A673 (cell line): ENCODE measurements at regions not wholly inside any gene's neighbourhood (a gene's known extent, or its start where the extent isn't known, plus 50 kb on each side); places are given as distances from the start of the nearest gene placed in this dataset.

Experiments used
- BruUV-seq: library from RNA; stranded (reverse); fragments of 400-500 nt; replicated peaks from 2 replicates; lab custom pipeline; 2021; lab: Mats Ljungman, UMichigan
- CTCF ChIA-PET: fragments of 300-600 bp; sonication (Branson Sonifier 250); formaldehyde crosslinking; loops from one replicate; lab custom pipeline; 2022; ENCODE audit warnings: antibody characterized with exemption; lab: Charles Lee
- POLR2A ChIA-PET: fragments of 300-600 bp; sonication (Branson Sonifier 250); formaldehyde crosslinking; loops from one replicate; lab custom pipeline; 2022; ENCODE audit warnings: antibody characterized with exemption; ENCODE audit not compliant: low non-redundant PET; lab: Charles Lee
- DNase-seq: peaks from one replicate; pipeline ENCODE4 v3.0.0-alpha.2; 2015; ENCODE audit warnings: low spot score
- H3K27ac ChIP-seq: fragments of 200-600 bp; sonication (generic); 2 replicates; pipeline ENCODE4 v1.5.1; 2016; ENCODE audit warnings: mixed run types, low read depth, mild to moderate bottlenecking, mixed read lengths, antibody characterized with exemption, low read length; ENCODE audit not compliant: poor library complexity, severe bottlenecking
- H3K27me3 ChIP-seq: fragments of 200-600 bp; sonication (generic); replicated peaks from 2 replicates; pipeline ENCODE4 v1.6.1; 2017; ENCODE audit warnings: mixed run types, low read depth, mild to moderate bottlenecking, mixed read lengths, antibody characterized with exemption, low read length; ENCODE audit not compliant: insufficient read depth, poor library complexity
- H3K36me3 ChIP-seq: fragments of 200-600 bp; sonication (generic); 2 replicates; pipeline ENCODE4 v1.6.1; 2016; ENCODE audit warnings: mixed run types, mild to moderate bottlenecking, mixed read lengths, antibody characterized with exemption, low read length; ENCODE audit not compliant: insufficient read depth, poor library complexity, severe bottlenecking
- H3K4me1 ChIP-seq: fragments of 200-600 bp; sonication (generic); 2 replicates; pipeline ENCODE4 v1.6.1; 2017; ENCODE audit warnings: mixed run types, mild to moderate bottlenecking, mixed read lengths, antibody characterized with exemption, low read length; ENCODE audit not compliant: insufficient read depth, poor library complexity, severe bottlenecking
- H3K4me3 ChIP-seq: fragments of 200-600 bp; sonication (generic); 2 replicates; pipeline ENCODE4 v1.5.1; 2016; ENCODE audit warnings: low read depth, mixed run types, mild to moderate bottlenecking, mixed read lengths, low read length; ENCODE audit not compliant: poor library complexity, severe bottlenecking
- H3K9me3 ChIP-seq: fragments of 200-600 bp; sonication (generic); 2 replicates; pipeline ENCODE4 v1.6.1; 2016; ENCODE audit warnings: mixed run types, low read depth, mild to moderate bottlenecking, mixed read lengths, antibody characterized with exemption, low read length; ENCODE audit not compliant: poor library complexity, severe bottlenecking
- EZH2 ChIP-seq: fragments of 200-600 bp; sonication (generic); IDR thresholded peaks from 2 replicates; pipeline ENCODE4 v1.6.1; 2017; ENCODE audit warnings: borderline replicate concordance, low read depth, mild to moderate bottlenecking, mixed read lengths, antibody characterized with exemption, low read length; ENCODE audit not compliant: poor library complexity, severe bottlenecking
- intact Hi-C: fragments of 100-400 bp; cut with micrococcal nuclease; formaldehyde crosslinking; loops from one replicate; pipeline ENCODE4 v1.10.0; 2022; ENCODE audit not compliant: unreplicated experiment
- TF ChIP-seq, protein P1 (sequence below): fragments of 300-800, 200-600 bp; sonication (generic); conservative IDR thresholded peaks from 2 replicates; pipeline ENCODE4 v1.5.1; 2017; ENCODE audit warnings: low read depth, mild to moderate bottlenecking, antibody characterized with exemption, low read length, moderate library complexity, mixed read lengths

DNA sequence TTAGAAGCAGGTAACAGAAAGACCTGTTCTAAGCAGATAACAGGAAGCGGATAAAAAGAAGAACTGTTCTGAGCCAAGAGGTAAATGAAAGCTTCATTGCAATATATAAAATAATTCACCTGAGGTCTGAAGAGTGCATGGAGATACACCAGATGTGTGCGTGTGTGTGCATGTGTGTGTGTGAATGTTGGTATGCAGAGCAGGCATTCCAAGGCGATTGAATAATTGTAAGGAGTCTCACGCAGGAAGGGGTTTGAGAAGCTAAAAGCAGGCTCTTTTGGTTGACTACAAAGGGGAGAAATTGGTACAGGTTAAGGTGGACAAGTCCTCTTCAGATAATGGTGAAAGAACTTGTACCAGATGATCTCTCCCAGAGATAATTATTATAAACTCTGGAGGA, 450.6 kb downstream of the DNAJB9 start:
- no TSS peak for BruUV-seq
- CTCF ChIA-PET, result no interaction called here
- no peak for DNase-seq
- POLR2A ChIA-PET, result no interaction called here
- Histone ChIP-seq H3K4me3 (no peak overlapping the region), H3K9me3 (no peaks in the 10 kb centered on the region), H3K27ac (no peak overlapping the region), H3K4me1 (no peaks in the 10 kb centered on the region), H3K36me3 (no peaks in the 10 kb centered on the region), H3K27me3 (no peaks in the 10 kb centered on the region)
- TF ChIP-seq, protein P1, sequence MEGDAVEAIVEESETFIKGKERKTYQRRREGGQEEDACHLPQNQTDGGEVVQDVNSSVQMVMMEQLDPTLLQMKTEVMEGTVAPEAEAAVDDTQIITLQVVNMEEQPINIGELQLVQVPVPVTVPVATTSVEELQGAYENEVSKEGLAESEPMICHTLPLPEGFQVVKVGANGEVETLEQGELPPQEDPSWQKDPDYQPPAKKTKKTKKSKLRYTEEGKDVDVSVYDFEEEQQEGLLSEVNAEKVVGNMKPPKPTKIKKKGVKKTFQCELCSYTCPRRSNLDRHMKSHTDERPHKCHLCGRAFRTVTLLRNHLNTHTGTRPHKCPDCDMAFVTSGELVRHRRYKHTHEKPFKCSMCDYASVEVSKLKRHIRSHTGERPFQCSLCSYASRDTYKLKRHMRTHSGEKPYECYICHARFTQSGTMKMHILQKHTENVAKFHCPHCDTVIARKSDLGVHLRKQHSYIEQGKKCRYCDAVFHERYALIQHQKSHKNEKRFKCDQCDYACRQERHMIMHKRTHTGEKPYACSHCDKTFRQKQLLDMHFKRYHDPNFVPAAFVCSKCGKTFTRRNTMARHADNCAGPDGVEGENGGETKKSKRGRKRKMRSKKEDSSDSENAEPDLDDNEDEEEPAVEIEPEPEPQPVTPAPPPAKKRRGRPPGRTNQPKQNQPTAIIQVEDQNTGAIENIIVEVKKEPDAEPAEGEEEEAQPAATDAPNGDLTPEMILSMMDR, result no peak
- TF ChIP-seq EZH2, result no peak
- intact Hi-C loops, result no loop called here

DNA sequence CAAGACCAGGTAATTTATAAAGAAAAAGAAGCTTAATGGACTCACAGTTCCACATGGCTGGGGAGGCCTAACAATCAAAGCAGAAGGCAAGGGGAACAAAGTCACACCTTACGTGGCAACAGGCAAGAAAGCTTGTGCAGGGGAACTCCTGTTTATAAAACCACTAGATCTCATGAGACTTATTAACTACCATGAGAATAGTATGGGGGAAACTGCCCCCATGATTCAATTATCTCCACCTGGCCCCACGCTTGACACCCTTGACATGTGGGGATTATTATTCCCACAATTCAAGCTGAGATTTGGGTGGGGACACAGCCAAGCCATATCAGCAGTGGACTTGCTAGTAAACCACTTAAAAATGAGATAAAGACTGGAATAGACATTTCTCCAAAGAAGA, 451.7 kb downstream of the DNAJB9 start:
- no TSS peak for BruUV-seq
- TF ChIP-seq EZH2, result no peak
- TF ChIP-seq, protein P1, result no peak
- intact Hi-C loops, result no loop called here
- H3K36me3 ChIP-seq, result no peaks in the 10 kb centered on the region
- no peak overlapping the region for H3K27ac ChIP-seq
- no peak for DNase-seq
- CTCF ChIA-PET, result no interaction called here
- H3K4me3 ChIP-seq, result no peak overlapping the region
- POLR2A ChIA-PET, result no interaction called here
- H3K27me3 ChIP-seq, result no peaks in the 10 kb centered on the region
- H3K4me1 ChIP-seq, result no peaks in the 10 kb centered on the region
- H3K9me3 ChIP-seq, result no peaks in the 10 kb centered on the region

DNA sequence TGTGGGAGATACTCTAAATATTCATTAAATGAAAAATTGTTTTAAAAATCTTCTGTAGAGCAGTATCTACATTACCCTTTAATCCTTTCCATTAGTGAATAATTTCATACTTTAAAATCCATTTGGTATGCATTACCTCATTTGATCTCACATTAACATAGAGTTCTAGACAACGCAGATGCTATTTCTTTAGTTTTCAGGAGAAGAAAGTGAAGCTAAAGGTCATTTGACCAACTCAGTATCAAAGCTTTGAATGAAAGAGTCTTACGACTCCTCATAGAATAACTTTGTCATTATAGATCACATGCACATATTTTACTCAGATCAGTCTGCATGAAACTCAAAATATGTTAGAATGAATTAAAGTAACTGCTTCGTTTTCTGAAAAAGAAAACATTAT, 460.2 kb downstream of the DNAJB9 start:
- Histone ChIP-seq H3K27me3 (no peaks in the 10 kb centered on the region), H3K9me3 (no peaks in the 10 kb centered on the region), H3K27ac (no peak overlapping the region), H3K36me3 (no peaks in the 10 kb centered on the region), H3K4me3 (no peak overlapping the region), H3K4me1 (no peaks in the 10 kb centered on the region)
- intact Hi-C loops, result no loop called here
- no TSS peak for BruUV-seq
- DNase-seq, result no peak
- ChIA-PET CTCF (no interaction called here), POLR2A (no interaction called here)
- TF ChIP-seq EZH2, result no peak
- TF ChIP-seq, protein P1, result no peak
